LNCAP (cell line): ENCODE measurements at regions not wholly inside any gene's neighbourhood (a gene's known extent, or its start where the extent isn't known, plus 50 kb on each side); places are given as distances from the start of the nearest gene placed in this dataset.

Source experiments
- CTCF ChIP-seq: fragments of 450-650 bp; IDR thresholded peaks from 2 replicates; pipeline ENCODE4 v1.5.1; 2017; ENCODE audit warnings: mild to moderate bottlenecking

- TF ChIP-seq CTCF: no peak
Observed at GRCh38 chr7:17176371-17177032, 122.0 kb upstream of the AHR start.

GRCh38 chr7:17178545-17178944, 119.9 kb upstream of the AHR start:
- no peak for TF ChIP-seq CTCF

- no peak for TF ChIP-seq CTCF
Observed at GRCh38 chr7:17181482-17181881, 117.0 kb upstream of the AHR start.

DNA sequence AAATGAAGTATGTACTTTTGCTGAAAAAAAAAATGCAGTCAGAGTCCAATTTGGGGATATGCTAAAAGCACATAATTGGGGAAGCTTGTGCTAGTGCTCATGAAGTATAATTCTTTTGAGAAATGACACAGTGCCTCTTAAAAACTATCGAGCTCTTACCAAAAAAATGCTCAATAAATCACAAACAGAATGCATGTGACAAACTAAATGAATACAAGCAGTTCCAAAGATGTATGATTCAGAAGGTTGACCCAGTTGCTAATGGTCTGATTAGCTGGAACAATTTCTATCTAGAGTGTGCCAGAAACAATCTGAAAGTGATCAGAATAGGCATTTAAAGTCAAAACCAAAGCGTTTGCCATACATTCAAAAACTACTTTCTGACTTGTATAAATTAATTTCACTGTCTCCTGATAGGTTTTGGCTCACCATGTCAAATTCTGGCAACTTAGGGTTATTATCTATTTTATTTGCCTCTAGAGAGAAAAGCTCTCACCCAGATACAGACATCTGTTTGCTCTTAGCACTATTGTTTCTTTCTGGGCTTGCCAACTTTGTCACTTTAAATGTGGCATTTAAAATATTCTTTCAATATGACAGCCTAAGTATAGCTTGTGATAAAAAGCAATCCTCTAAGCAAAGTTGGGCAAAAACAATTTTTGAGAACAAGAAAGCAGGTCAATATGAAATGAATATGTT, 114.7 kb upstream of the AHR start:
- TF ChIP-seq CTCF: no peak

DNA sequence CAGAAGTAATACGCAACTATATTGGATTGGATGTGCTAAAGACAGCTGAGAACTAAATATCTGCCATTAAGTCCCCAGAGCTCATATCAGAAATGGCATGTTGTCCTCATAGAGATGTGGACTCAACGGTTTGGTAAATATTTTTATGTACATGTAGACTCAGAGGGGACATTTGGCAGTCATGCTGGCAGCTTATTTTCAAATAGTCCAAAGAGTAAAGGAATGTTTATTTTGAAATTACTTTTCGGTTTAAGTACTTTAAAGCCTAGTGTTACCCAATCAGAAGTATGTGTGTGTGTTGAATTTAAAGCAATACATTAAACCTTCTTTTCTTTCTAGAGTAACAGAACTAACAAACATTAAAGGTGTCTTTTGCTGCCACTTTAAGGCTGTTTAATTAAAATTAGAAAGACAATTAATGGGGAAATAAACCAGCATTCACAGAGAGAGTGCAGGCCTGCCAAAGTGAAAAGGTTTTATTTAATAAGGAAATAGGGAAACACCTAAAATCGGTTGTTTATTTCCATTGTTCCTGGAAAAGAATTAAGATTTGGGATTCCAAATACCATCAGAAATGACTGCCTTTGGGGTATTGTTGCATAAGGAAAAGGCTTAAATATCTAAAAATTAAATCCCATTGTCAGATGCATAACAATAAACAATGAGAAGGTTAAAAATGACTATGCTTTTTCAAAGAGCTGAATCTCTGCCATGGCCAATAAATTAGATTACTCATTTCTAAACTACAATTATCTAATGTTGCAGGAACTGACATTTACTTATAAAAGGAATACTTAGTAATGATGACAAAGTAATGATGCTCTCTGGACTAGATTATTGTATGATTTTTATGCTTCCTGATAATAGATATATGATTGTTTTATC, 113.4 kb upstream of the AHR start:
- TF ChIP-seq CTCF: no peak

DNA sequence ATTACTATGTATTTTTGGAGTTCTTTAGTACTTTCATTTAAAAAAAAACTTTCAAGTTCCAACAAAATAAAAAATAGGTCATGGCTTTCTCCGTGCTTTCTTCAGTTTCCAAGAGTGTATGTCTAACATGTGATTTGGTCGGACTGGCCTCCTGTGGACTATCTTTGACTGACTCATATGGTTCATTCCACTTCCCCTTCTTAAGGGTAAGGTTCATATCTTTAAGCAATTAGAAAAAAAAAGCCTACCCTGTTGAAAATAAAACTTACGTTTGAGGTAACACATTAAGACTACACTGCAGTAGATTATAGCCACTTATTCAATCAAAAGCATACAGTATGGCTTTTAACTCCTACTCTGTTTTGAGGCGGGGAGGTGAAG, 112.8 kb upstream of the AHR start:
- no peak for TF ChIP-seq CTCF

DNA sequence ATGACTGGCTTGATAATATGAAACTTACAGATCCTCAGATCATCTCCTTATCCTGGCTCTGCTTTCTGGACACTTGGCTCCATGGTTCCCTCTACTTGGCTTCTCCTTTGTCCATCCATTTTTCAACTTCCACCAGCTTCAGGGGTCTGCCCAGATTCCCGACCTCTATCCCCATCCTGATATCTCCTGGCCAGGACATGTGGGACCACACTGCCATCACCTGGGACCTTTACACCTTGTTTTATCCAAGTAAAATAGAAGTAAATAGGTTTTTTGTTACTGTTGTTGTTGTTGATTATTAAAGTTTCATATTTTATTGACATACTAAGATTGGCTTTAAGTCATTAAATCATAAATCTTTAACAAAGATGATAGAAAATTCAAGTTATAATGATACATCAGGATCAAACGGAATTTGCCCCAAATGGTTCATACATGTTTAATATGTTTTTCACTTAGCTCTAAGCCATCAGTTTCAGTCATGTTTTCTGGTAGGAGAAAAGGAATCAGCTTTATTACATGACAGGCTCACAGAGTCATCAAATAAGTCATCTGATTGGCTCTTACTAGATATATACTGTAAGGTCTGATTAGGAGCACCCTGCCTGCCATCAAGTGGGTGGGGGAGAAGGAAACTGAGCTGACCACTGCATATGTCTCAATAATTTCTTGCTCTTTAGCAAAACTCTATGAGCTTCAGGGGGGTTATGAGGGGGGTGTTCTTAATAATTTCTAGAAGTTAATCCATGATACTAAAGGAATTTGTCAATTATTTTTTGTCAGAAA, 111.5 kb upstream of the AHR start:
- TF ChIP-seq CTCF: no peak
